HG03432 (cell line): ENCODE measurements at regions not wholly inside any gene's neighbourhood (a gene's known extent, or its start where the extent isn't known, plus 50 kb on each side); places are given as distances from the start of the nearest gene placed in this dataset.
A peak's percentile ranks its signal among the peaks of the same experiment; 100 is the strongest.
"Not testable (repeated sequence)": the region's sequence is repeated elsewhere in the genome, so short reads cannot be mapped to it uniquely, and the experiment has no call there.

Source experiments
- ATAC-seq: cut with Tn5 transposase; IDR thresholded peaks from one replicate; pipeline ENCODE4 v1.9.1; 2021; ENCODE audit warnings: mild to moderate bottlenecking, moderate library complexity; ENCODE audit not compliant: unreplicated experiment

DNA sequence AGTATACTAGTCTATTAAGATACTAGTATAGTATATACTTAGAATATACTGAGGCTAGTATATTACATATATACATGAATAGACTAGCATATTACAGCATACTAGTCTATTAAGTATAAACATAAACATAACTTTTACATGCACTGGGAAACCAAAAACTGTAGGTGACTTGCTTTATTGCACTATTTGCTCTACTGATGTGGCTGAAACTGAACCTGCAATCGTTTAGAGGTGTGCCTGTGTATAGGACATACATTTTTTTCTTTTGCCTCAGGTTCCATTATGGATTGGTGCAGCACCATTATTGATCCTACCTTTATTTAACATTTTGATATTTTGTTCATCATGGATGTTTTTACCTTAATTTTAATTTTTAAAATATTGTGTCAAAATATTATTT is 143.2 kb upstream of the RGS6 start:
- ATAC-seq = no peak

GRCh38 chr14:71799841-71800240 is 132.4 kb upstream of the RGS6 start:
- no peak for ATAC-seq

DNA sequence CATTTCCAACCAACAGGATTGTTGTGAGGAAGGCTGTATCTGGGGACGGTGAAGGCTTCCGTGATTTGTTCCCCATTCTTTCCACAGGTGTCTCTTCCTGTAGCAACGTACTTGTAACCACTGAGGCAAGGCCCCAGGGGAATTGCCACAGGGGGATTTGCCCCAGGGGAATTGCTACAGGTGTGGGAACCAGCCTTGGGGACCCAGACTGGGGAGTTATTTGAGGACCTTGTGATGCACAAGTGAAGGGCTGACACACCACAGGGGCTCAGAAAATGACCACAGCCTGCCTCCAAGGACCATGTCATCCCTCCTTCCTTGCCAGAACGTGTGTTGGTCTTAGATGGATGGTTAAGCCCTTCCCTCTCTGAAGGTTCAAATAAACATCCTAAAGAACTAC is 131.4 kb upstream of the RGS6 start:
- no peak for ATAC-seq

GRCh38 chr14:71803539-71804260 is 128.5 kb upstream of the RGS6 start:
- no peak for ATAC-seq

DNA sequence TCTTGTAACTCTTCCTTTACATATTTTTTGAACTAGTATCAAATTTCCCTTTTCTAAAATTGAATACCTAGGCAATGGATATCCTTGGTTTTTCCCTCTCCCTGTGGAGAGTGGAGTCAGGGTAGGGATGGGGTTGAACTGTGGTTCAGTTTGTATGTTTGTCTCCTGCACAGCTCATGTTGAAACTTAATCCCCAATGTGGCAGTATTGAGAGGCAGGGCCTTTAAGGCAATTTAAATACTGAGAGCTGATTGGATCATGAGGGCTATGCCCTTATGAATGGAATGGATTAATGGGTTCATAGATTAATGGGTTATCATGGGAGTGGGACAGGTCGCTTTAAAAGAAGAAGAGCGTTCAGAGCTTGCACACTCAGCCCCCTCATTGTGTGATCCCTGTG is 127.2 kb upstream of the RGS6 start:
- no peak for ATAC-seq

DNA sequence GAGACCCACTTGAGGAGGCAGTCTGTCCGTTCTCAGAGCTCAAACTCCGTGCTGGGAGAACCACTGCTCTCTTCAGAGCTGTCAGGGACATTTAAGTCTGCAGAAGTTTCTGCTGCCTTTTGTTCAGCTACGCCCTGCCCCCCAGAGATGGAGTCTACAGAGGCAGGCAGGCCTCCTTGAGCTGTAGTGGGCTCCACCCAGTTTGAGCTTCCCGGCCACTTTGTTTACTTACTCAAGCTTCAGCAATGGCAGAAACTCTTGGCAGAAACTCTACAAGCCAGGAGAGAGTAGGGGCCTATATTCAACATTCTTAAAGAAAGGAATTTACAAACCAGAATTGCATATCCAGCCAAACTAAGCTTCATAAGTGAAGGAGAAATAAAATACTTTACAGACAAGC is 125.2 kb upstream of the RGS6 start:
- not testable (repeated sequence) for ATAC-seq

DNA sequence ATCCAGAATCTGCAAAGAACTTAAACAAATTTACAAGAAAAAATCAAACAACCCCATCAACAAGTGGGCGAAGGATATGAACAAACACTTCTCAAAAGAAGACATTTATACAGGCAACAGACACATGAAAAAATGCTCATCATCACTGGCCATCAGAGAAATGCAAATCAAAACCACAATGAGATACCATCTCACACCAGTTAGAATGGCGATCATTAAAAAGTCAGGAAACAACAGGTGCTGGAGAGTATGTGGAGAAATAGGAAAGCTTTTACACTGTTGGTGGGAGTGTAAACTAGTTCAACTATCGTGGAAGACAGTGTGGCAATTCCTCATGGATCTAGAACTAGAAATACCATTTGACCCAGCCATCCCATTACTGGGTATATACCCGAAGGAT is 121.4 kb upstream of the RGS6 start:
- ATAC-seq = not testable (repeated sequence)

DNA sequence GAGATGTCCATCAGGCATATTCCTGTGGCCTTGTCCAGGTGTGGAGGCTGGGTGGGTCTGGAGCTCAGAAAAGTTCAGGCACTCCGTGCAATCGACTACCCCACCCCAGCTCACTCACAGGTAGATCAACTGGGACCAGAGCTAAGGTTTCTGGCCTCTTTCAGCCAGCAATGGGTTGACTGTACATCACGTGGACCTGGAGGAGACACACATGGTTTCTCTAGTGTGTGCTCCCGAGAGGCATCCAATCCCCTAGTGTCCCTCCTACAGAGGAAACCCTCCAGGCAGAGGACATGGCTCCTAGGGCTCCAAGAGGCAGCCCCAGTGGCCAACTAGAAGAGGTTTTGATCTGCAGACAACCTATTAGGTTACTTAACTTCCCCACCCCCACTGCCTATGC is 119.5 kb upstream of the RGS6 start:
- no peak for ATAC-seq

DNA sequence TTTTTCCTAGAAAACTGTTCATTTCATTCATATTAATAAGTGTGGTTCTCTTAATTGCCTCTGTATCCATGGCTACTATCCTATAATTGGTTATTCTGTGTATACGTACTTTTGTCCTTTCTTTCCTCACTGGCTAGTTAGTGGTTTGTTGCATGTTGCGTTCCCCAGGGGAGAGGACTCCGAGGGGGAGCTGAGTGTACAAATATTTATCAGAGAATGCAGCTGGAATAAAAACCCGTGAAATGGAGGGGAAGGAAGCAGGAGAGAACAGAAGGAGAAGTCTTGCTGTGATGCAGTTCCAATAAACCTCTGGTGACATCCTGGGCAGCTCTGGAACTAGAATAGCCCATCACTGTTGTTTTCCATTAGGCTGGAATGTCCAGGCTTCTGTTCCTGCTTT is 117.1 kb upstream of the RGS6 start:
- no peak for ATAC-seq

DNA sequence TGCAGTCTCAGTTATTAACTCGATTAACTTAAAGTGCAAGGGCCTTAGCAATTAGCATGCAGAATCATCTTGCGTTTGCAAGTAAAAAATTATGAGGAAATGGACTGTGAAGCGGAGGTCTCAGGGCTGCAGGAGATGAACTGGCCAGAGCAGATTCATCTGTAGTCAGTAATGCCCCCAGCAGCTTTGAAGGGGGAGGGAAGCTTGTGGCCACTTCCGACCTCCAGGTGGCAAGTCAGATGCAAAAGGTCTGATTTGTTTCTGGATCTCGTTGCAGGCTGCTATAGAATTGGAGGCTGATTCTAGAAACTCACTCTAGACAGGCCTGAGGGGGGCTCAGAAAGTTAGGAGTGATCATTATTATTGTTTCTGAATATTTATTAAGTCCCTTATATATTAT is 107.4 kb upstream of the RGS6 start:
- ATAC-seq = no peak

- ATAC-seq = no peak
Measured at GRCh38 chr14:71833476-71833875, 98.8 kb upstream of the RGS6 start.

GRCh38 chr14:71834284-71835204 is 97.7 kb upstream of the RGS6 start:
- no peak for ATAC-seq

GRCh38 chr14:71852181-71852580 is 80.0 kb upstream of the RGS6 start:
- ATAC-seq = no peak

GRCh38 chr14:71855399-71856036 is 76.7 kb upstream of the RGS6 start:
- ATAC-seq = no peak

DNA sequence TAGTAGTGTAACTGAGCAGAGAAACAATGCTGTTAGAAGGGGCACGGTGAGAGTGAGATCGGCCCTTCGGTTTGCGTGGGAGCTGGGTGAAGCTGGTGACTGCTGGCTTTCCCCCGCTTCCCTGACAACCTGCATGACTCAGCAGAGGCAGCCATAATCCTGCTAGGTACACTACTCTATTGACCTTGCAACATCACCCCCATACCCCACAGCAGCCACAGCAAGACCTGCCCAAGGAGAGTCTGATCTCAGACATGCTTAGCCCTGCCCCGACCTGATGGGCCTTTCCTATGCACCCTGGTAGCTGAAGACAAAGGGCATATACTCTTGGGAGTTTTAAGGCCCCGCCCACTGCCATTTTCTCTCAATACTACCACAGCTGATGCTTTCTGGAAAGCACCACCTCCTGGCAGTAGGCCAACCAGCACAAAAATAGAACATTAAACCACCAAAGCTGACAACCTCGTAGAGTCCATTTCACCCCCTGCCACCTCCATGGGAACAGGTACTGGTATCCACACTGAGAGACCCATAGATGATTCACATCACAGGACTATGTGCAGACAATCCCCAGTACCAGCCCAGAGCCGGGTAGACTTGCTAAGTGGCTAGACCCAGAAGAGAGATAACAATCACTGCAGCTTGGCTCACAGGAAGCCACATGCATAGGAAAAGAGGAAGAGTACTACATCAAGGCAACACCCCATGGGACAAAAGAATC is 75.9 kb upstream of the RGS6 start:
- peak; percentile 57 for ATAC-seq

GRCh38 chr14:71863049-71863448 is 69.2 kb upstream of the RGS6 start:
- ATAC-seq = no peak

GRCh38 chr14:71863766-71864165 is 68.5 kb upstream of the RGS6 start:
- no peak for ATAC-seq
